ENCODE measurements at regions not wholly inside any gene's neighbourhood (a gene's known extent, or its start where the extent isn't known, plus 50 kb on each side); places are given as distances from the start of the nearest gene placed in this dataset.

GRCh38 chr5:1672396-1672795, 127.2 kb downstream of the MRPL36 start:
- Histone ChIP-seq H3K4me2 (no peak overlapping the region), H3F3A (replicated peaks; ENCODE audit: insufficient read depth) (no peaks in the 10 kb centered on the region), H3K4me1 (ENCODE audit: control insufficient read depth in 1 of 2, insufficient read depth in 2 of 2, low read depth in 1 of 2, low read length in 1 of 2) (no peaks in the 10 kb centered on the region), H3K36me3 (replicated peaks in 1 of 2; ENCODE audit: control insufficient read depth in 1 of 2, insufficient read depth in 2 of 2, low read length in 1 of 2) (no peaks in the 10 kb centered on the region), H3K4me3 (ENCODE audit: low read depth in 2 of 2, low read length in 1 of 2) (no peak overlapping the region), H2AFZ (ENCODE audit: low read depth) (no peak overlapping the region), H3K9me2 (no peaks in the 10 kb centered on the region), H3K9ac (no peak overlapping the region), H3K27ac (ENCODE audit: low read depth in 2 of 2, low read length in 1 of 2) (no peak overlapping the region), H4K20me1 (ENCODE audit: insufficient read depth) (no peaks in the 10 kb centered on the region), H3K9me3 (no peaks in the 10 kb centered on the region), H3K27me3 (ENCODE audit: insufficient read depth) (peaks cover 62% of the 10 kb centered on the region), H3K79me2 (ENCODE audit: insufficient read depth) (no peaks in the 10 kb centered on the region)
- WGBS (ENCODE audit: low lambda C conversion rate), result 9% methylated on average over 14 of the region's 14 CpGs
- DNase-seq, result no peak
- ChIA-PET CTCF (interaction anchor here (0.9 to 1.5 kb wide), 2 partner anchors 11 to 30 kb away, joined by 3 read pairs; no protein-coding TSS in a partner anchor), POLR2A (no interaction called here)
- TF ChIP-seq CTCF (IDR thresholded peaks at IDR 0.05) (peak; percentile 9; the same call in 1 of the 2 replicates), USF1 (IDR thresholded peaks at IDR 0.05; ENCODE audit: borderline replicate concordance, low read depth) (no peak)

- no peak overlapping the region for H3K27ac ChIP-seq (ENCODE audit: low read depth in 2 of 2, low read length in 1 of 2)
- no peak for TF ChIP-seq JUND (IDR thresholded peaks at IDR 0.05)
- TF ChIP-seq ELF1 (IDR thresholded peaks at IDR 0.05), result no peak
- no peak for TF ChIP-seq CTCF (IDR thresholded peaks at IDR 0.05)
- no peak for TF ChIP-seq SIN3A (IDR thresholded peaks at IDR 0.05; ENCODE audit: borderline replicate concordance, low read depth, low read length)
- no peak for TF ChIP-seq RXRA (IDR thresholded peaks at IDR 0.05; ENCODE audit: borderline replicate concordance, low read depth)
- no peak for TF ChIP-seq FOXM1 (IDR thresholded peaks at IDR 0.05; ENCODE audit: low read depth)
- no peak for TF ChIP-seq FOSL2 (IDR thresholded peaks at IDR 0.05; ENCODE audit: borderline replicate concordance, low read depth)
- no peak for TF ChIP-seq FOXJ3 (CRISPR knock-in tag; IDR thresholded peaks at IDR 0.05)
- no peak for TF ChIP-seq TCF12 (IDR thresholded peaks at IDR 0.05)
- TF ChIP-seq CHD2 (IDR thresholded peaks at IDR 0.05; ENCODE audit: low read length, partially characterized antibody), result no peak
- H3K79me2 ChIP-seq (ENCODE audit: insufficient read depth), result no peaks in the 10 kb centered on the region
- H3K4me1 ChIP-seq (ENCODE audit: control insufficient read depth in 1 of 2, insufficient read depth in 2 of 2, low read depth in 1 of 2, low read length in 1 of 2), result no peaks in the 10 kb centered on the region
- H3K9me3 ChIP-seq, result no peaks in the 10 kb centered on the region
- no peak overlapping the region for H2AFZ ChIP-seq (ENCODE audit: low read depth)
- no peaks in the 10 kb centered on the region for H3K9me2 ChIP-seq
- WGBS (ENCODE audit: low lambda C conversion rate), result 37% methylated on average over 10 of the region's 11 CpGs
- no peak for DNase-seq
- H3K4me3 ChIP-seq (ENCODE audit: low read depth in 2 of 2, low read length in 1 of 2), result no peak overlapping the region
- ChIA-PET POLR2A (no interaction called here), CTCF (interaction anchor here (0.6 to 1.5 kb wide), 3 partner anchors 22 to 115 kb away, joined by 3 read pairs; no protein-coding TSS in a partner anchor)
- peaks cover 68% of the 10 kb centered on the region for H3K27me3 ChIP-seq (ENCODE audit: insufficient read depth)
- H3K9ac ChIP-seq, result no peak overlapping the region
- no peak overlapping the region for H3K4me2 ChIP-seq
- H3F3A ChIP-seq (replicated peaks; ENCODE audit: insufficient read depth), result no peaks in the 10 kb centered on the region
- H3K36me3 ChIP-seq (replicated peaks in 1 of 2; ENCODE audit: control insufficient read depth in 1 of 2, insufficient read depth in 2 of 2, low read length in 1 of 2), result no peaks in the 10 kb centered on the region
- H4K20me1 ChIP-seq (ENCODE audit: insufficient read depth), result no peaks in the 10 kb centered on the region
Observed at GRCh38 chr5:1671351-1671750, 128.3 kb downstream of the MRPL36 start.
